Upper lobe of left lung (tissue), 4 donors: ENCODE measurements at regions not wholly inside any gene's neighbourhood (a gene's known extent, or its start where the extent isn't known, plus 50 kb on each side); places are given as distances from the start of the nearest gene placed in this dataset.

ENCODE experiments used
- CTCF ChIP-seq, 6 experiments: fragments of 450-650 bp in 4 of 6; fragments of 200-600 bp in 2 of 6; sonication (generic) in 2 of 6; IDR thresholded peaks; one replicate each; pipeline ENCODE4 v1.5.1; 2016 to 2019; ENCODE audit warnings: antibody characterized with exemption in 6 of 6
- POLR2A ChIP-seq, 4 donors: fragments of 450-650 bp; IDR thresholded peaks; one replicate each; pipeline ENCODE4 v1.5.1; 2016 to 2017; ENCODE audit warnings: antibody characterized with exemption in 4 of 4, mild to moderate bottlenecking in 2 of 4

- TF ChIP-seq POLR2A (IDR thresholded peaks at IDR 0.05) (no peak), CTCF (IDR thresholded peaks at IDR 0.05) (no peak)
Measured at GRCh38 chr3:116971531-116971930, 262.0 kb downstream of the TUSC7 start.
